ENCODE measurements at regions not wholly inside any gene's neighbourhood (a gene's known extent, or its start where the extent isn't known, plus 50 kb on each side); places are given as distances from the start of the nearest gene placed in this dataset.

DNA sequence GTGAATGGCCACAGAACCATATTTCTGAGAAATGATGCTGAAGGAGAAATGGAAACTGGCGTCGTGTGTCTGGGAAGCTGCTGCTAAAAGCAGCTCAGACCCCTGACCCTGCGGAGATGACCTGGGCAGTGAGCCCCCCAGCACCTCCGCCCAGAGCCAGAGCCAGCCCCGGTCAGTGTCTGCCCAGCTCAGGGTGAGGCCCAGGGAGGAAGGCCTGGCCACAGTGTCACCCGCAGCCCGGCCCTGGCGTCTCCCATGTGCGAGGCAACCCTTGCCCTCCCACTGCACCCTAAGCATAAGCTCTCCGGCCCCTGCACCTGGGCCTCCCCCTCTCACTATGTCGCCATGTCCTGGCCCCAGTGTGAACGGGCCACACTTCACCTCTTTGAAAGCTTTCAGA, 502.8 kb downstream of the EIPR1 start:
- no peak for DNase-seq (ENCODE audit: low spot score)

DNA sequence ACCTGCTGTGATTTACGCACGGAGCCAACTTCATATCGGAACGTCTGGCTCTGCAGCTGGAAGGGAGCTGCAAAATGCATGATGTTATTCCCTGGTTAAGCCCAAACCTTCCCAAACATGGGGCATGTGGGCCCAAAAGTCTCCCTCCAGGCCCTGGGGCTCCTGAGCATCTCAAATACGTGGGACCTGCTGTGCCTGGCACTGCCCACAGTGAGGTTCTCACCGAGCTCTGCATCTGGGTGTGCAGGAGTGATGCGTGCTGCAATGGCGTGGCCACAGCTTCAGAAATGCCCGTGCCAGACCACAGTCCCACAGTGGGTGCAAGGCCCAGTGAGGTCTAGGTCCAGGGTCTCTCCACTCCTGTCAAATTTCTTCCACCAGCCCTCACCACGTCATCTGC, 503.3 kb downstream of the EIPR1 start:
- DNase-seq (ENCODE audit: low spot score), result no peak

- no peak for DNase-seq (ENCODE audit: low spot score)
Measured at GRCh38 chr2:2873450-2873811, 504.2 kb downstream of the EIPR1 start.

DNA sequence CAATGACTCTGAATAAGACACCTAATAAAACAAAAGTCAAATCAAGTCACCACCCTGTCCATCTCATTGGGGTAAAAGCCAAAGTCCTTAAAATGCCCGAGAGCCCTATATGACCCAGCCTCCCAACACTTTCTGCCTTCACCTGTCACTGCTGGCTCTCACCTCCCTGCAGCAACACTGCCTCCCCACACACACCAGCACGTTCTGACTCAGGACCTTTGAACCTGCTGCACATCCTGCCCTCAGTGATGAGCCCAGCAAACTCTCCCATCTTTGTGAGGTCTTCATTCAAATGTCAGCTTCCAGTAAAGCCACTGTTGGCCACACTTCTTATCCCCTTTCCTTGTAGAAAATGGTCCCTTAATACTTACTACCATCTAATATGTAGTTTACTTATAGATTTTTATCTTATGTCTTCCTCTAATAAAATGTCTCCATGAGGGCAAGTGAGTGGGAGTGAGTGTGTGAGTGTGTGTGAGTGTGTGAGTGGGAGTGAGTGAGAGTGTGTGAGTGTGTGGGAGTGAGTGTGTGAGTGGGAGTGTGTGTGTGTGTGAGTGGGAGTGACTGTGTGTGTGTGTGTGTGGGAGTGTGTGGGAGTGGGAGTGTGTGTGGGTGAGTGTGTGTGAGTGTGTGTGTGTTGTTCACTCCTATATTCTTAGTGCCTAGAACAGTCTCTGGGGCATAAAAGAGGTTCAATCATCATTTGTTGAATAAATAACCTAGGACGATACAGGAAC, 504.7 kb downstream of the EIPR1 start:
- DNase-seq (ENCODE audit: low spot score), result no peak

DNA sequence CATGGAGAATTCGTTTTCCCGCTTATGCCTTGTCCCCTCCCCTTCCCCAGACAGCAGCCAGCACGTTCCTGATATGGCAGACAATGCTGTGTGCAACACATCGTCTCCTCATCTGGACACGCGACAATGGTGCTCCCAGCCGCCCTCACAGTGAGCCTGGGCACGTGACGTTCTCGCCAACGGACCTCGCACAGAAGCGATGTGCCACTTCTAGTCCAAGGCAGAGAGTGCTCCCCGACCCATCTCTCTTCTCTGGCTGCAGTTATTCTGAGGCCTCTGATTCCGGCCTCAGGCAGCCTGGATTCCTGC, 505.4 kb downstream of the EIPR1 start:
- DNase-seq (ENCODE audit: low spot score), result no peak

DNA sequence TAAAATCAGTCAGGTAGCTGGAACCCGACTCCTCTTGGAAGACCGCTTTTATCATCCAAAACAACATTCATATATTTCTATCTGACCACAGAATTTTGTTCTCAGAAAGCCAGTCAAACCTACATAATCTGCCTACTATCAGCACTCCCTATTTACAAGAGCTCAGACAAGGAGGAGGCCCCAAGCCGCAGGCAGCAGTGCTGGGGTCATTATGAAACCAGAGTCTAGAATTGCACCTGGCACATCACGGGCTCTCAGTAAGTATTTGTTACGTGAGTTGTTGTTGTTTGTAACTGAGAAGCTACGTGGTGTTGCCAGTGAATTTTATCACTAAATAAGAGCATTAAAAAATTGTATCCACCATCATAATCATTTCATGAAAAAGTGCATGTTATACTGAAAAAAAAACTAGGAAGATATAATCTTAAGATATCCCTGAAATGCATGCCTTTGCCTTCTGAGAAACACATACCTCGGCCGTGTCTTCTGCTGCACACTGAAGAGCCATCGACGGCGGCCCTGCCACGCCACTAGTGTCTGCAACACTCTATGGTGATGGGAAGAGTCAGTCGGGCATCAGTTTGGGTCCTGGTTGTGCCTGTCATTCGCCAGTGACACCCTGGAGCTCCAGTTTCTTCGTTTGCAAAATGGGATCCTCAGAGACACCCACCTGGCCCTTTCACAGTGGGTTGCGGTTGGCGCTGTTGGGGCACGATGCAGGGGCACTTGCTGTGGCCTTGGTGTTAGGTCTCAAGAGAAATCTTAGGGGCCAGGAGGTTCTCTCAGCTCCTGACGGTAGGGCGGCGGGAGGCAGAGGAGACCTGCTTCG, 505.9 kb downstream of the EIPR1 start:
- DNase-seq (ENCODE audit: low spot score), result no peak

DNA sequence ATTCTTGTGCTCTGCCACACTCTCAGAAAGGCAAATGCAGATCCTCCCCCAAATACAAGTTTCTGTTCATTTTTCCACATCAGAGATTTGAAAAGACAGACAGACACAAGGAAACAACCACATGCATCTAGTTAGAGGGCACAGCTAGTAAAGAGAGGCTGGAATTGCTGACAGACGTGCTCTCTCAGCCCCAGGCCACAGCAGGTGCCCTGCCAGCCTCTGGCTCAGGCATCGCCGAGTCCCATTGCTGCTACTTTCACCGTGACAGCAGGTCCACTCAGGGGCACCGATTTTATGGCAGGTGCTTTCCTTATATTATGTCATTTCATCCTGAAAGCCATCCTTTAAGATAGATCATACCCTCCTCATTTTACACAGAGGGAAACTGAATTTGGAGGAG, 507.5 kb downstream of the EIPR1 start:
- DNase-seq (ENCODE audit: low spot score), result no peak

GRCh38 chr2:2869553-2869952, 508.1 kb downstream of the EIPR1 start:
- DNase-seq (ENCODE audit: low spot score), result no peak

GRCh38 chr2:2868085-2868484, 509.5 kb downstream of the EIPR1 start:
- no peak for DNase-seq (ENCODE audit: low spot score)

GRCh38 chr2:2867397-2867979, 510.1 kb downstream of the EIPR1 start:
- no peak for DNase-seq (ENCODE audit: low spot score)

GRCh38 chr2:2866459-2866858, 511.2 kb downstream of the EIPR1 start:
- no peak for DNase-seq (ENCODE audit: low spot score)

GRCh38 chr2:2862386-2862785, 515.2 kb downstream of the EIPR1 start:
- DNase-seq (ENCODE audit: low spot score), result no peak

DNA sequence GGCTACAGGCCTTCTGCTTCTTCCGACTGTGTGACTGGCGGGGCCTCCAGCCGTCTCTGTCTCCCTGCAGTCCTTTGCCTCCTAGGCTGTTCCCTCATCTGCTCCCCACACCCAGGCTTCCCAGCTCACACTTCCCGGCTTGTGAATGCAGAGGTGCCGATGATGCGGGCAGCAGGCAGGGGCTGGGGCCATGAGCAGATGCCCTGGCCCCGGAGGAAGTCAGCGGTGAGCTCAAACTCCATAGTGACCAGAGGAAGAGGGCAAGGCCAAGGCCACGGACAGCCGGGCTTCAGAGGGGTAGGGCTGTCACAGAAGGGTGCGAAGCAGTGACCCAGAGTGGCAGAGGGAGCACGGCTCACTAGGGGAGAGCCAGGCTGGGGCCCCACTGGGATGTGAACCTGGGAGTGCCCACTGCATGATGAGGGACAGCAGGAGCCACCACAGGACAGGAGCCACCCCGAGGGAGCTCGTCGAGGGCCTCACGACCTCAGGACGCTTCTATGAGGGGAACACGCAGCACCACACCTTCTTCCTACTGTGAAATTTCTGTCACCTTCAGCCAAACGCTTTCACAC, 515.9 kb downstream of the EIPR1 start:
- no peak for DNase-seq (ENCODE audit: low spot score)

DNA sequence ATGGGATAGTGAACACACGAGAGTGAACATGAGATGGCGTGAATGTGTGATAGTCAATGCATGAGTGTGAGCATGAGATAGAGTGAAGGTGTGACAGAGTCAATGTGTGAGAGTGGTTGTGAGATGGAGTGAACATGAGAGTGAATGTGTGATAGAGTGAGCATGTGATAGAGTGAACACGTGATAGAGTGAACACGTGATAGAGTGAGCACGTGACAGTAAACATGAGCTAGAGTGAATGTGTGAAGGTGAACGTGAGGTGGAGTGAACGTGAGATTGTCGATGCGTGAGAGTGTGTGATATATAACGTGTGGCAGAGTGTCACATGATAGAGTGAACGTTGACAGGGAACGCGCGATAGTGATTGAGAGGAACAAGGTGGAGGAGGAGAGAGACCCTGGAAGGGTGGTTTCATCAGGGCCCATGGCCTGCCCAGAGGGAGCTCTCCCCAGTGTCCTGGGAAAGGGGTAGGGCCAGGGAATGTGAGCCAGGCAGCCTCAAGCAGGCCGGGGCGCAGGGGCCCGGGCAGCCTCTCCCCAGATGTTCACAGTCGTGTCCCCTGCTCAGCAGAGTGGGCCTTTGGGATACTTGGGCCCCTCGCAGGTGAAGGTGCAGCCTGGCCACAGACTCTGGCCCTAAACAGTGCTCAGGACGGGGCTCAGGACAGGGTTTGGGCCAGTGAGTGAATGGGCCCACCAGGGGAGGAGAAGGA, 516.9 kb downstream of the EIPR1 start:
- no peak for DNase-seq (ENCODE audit: low spot score)

- no peak for DNase-seq (ENCODE audit: low spot score)
Measured at GRCh38 chr2:2859732-2860131, 517.9 kb downstream of the EIPR1 start.

DNA sequence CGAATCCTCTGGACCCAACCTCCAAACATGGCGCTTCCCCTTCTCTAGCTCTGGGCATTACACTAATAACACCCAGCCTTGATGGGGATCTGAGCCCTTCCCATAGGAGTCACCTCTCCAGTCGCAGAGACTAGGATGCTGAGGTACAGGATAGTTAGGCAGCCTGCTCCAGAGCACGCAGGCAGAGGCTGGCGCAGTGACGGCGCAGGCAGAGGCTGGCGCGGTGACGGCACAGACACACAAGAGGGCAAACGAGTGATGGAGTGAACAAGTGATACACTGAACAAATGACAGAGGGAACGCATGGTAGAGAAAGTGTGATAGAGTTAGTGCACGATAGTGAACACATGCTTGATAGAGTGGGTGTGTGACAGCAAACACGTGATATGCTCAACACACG, 518.5 kb downstream of the EIPR1 start:
- DNase-seq (ENCODE audit: low spot score), result no peak

DNA sequence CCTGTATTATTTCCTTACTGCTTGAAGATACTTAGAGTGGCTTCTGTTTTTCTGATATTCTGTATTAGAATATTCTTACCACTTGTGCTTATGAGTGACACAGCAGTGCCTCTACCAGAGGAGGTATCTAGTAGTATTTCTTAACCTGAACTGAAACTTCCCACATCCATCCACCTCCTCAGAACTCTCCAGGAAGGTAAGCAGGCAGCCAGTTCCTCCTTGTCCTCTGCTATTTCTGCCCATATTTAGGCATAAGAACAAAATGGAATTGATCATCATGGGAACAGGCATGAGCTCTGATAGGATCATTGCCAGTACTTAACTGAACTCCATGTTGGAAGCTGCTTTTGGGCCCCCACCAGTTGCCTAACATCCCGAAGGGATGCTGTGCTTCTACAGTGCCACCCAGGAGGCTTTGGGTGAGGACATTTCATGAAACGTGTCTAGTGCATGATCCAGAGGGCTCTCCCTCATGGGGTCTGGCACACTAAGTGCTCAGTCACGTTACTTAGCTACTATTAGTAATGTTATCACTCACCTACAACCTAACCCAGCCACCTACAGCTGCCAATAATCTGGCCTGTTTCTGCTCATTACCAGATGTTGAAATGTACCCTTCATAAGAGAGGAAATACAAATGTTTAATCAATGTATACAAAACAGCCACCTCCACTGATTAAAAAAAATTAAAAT, 520.7 kb downstream of the EIPR1 start:
- DNase-seq (ENCODE audit: low spot score), result no peak

DNA sequence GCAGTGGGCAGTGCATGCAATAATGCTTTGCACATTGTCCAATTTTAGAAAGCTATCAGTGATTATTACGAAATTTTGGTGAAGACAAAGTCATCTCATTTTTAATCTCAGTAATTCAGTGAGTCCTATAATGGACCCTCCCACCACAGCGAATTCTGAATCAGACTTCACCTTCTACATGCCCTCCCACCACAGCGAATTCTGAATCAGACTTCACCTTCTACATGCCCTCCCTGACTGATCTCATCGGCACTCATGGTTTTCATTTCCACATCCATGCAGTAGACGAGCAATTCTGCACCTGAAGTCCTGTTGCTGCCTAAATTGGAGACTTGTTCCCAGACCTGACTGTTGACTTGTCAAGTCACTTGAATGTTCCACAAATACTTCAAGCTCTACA, 522.3 kb downstream of the EIPR1 start:
- no peak for DNase-seq (ENCODE audit: low spot score)

DNA sequence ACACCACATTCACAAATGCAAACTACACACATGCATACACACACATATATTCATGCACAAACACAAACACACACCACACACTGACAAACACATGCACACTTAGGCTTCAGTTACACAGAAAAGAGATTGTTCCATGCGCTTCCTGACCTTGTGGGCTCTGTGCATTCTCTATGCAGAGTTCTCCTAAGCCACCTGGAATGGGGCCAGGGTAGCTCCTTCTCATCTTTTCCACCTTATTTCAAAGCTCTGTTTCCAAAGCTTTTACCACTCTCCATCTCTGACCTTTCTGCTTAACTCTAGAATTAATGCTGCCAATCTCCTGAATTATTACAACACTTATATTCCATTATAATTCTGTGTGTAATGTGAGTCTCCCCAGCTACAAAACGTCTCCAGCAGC, 522.3 kb upstream of the MYT1L start:
- DNase-seq (ENCODE audit: low spot score), result peak; percentile 72

DNA sequence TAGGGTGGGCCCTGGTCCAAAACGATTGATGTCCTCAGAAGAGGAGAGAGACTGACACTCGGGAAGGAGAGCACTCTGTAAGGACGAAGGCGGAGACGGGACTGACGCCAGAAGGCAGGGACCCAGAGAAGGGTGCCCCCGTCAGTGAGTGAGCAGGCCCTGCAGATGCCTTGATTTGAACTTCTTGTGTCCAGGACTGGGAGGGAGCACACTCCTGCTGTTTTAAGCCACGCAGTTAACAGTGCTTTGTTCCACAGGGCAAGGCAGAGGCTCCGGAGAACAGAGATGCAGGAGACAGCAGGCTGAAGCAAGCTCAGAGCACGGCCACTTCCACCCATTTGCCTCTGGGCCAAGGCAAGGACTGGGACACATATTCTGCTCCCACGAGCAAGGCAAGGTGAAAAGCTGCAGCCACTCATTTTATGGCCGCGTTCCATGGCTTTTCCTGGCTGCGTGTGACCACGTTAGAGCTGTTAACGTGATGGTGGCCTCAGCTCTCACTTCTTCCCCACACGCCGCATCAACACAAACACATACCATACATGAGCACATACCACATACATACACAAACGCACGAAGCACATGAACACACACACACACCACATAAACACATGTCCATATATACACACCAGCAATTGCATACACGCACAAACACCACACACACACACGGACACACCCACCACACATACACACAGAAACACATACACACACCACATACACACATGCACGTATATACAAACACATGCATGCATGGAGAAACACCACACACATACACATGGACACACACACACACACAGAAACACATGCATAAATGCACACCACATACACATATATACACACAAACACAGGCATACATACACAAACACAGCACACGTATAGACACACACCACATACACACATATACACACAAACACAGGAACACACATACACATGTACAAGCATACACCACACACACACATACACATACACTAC, 521.0 kb upstream of the MYT1L start:
- no peak for DNase-seq (ENCODE audit: low spot score)
